ENCODE measurements at regions not wholly inside any gene's neighbourhood (a gene's known extent, or its start where the extent isn't known, plus 50 kb on each side); places are given as distances from the start of the nearest gene placed in this dataset.

- TF ChIP-seq CTCF (conservative IDR thresholded peaks at IDR 0.05 in 1 of 2, IDR thresholded peaks at IDR 0.05 in 1 of 2; ENCODE audit: extremely low read depth in 1 of 2, insufficient read depth in 1 of 2, low read depth in 1 of 2, low read length in 2 of 2), result no peak
- no peak for TF ChIP-seq EZH2 (IDR thresholded peaks at IDR 0.05; ENCODE audit: borderline replicate concordance, low read length)
These were observed 120.4 kb upstream of the OSBPL11 start for GRCh38 chr3:125715651-125716050.
